K562 (cell line): ENCODE measurements at regions not wholly inside any gene's neighbourhood (a gene's known extent, or its start where the extent isn't known, plus 50 kb on each side); places are given as distances from the start of the nearest gene placed in this dataset.
A peak's percentile ranks its signal among the peaks of the same experiment; 100 is the strongest.

Source experiments
- CHD7 ChIP-seq: fragments of 200-600 bp; sonication (generic); IDR thresholded peaks from one replicate; pipeline ENCODE4 v1.6.1; 2012; ENCODE audit warnings: mild to moderate bottlenecking, low read depth, low read length, inconsistent platforms
- DIDO1 ChIP-seq: fragments of 450-650 bp; IDR thresholded peaks from 2 replicates; pipeline ENCODE4 v1.6.1; 2016; ENCODE audit warnings: low read depth, missing biosample characterization, missing genetic modification characterization
- FOXP1 ChIP-seq: sonication (generic); formaldehyde crosslinking; IDR thresholded peaks from 2 replicates; pipeline ENCODE4 v1.8.0; 2022; ENCODE audit warnings: mild to moderate bottlenecking, missing genetic modification reagents
- MEIS2 ChIP-seq: fragments of 450-650 bp; IDR thresholded peaks from 2 replicates; pipeline ENCODE4 v1.6.1; 2014; ENCODE audit warnings: mild to moderate bottlenecking; ENCODE audit not compliant: partially characterized antibody
- NFATC3 ChIP-seq: fragments of 450-650 bp; IDR thresholded peaks from 2 replicates; pipeline ENCODE4 v1.6.1; 2017; ENCODE audit warnings: mild to moderate bottlenecking
- SAFB2 ChIP-seq: fragments of 200-400 bp; formaldehyde crosslinking; IDR thresholded peaks from 2 replicates; pipeline ENCODE4 v1.6.1; 2018; ENCODE audit warnings: borderline replicate concordance, low read length, low read depth, moderate library complexity; ENCODE audit not compliant: severe bottlenecking
- SETDB1 ChIP-seq: IDR thresholded peaks from one replicate; pipeline ENCODE4 v1.6.1; 2012; ENCODE audit warnings: low read length, control low read depth, inconsistent platforms
- SMARCE1 ChIP-seq: fragments of 450-650 bp; IDR thresholded peaks from 2 replicates; pipeline ENCODE4 v1.7.1; 2016; ENCODE audit warnings: mild to moderate bottlenecking
- STAG1 ChIP-seq: sonication (generic); formaldehyde crosslinking; IDR thresholded peaks from 2 replicates; pipeline ENCODE4 v1.5.0; 2020; ENCODE audit warnings: missing genetic modification reagents, borderline replicate concordance
- SUPT5H ChIP-seq: fragments of 450-650 bp; IDR thresholded peaks from 2 replicates; pipeline ENCODE4 v1.6.1; 2016
- XRCC3 ChIP-seq: fragments of 450-650 bp; IDR thresholded peaks from 2 replicates; pipeline ENCODE4 v1.6.1; 2017; ENCODE audit warnings: mild to moderate bottlenecking, moderate library complexity
- ZNF695 ChIP-seq: fragments of 450-650 bp; formaldehyde crosslinking; IDR thresholded peaks from 2 replicates; pipeline ENCODE4 v1.4.0; 2020; ENCODE audit warnings: mild to moderate bottlenecking, moderate library complexity
- ZNF696 ChIP-seq: fragments of 250-450 bp; sonication (Bioruptor Pico); conservative IDR thresholded peaks from 2 replicates; pipeline ENCODE4 v1.4.0; 2020; ENCODE audit warnings: mild to moderate bottlenecking, moderate library complexity
- ZNF785 ChIP-seq: fragments of 250-450 bp; sonication (Bioruptor Pico); IDR thresholded peaks from 2 replicates; pipeline ENCODE4 v1.4.0; 2020; ENCODE audit warnings: mild to moderate bottlenecking
- TF ChIP-seq, protein P1 (sequence below): fragments of 250-450 bp; sonication (Bioruptor Pico); IDR thresholded peaks from 2 replicates; pipeline ENCODE4 v1.8.0; 2021; ENCODE audit warnings: moderate library complexity, mild to moderate bottlenecking, inconsistent platforms

- TF ChIP-seq CHD7 (no peak), ZNF785 (CRISPR knock-in tag) (no peak), NFATC3 (no peak), DIDO1 (no peak), XRCC3 (no peak), SMARCE1 (peak; percentile 94), FOXP1 (CRISPR knock-in tag) (no peak), SUPT5H (no peak; the same call in 1 of the 2 replicates), SAFB2 (no peak), STAG1 (no peak), ZNF695 (CRISPR knock-in tag) (no peak), SETDB1 (no peak), ZNF696 (CRISPR knock-in tag) (no peak), MEIS2 (no peak)
- TF ChIP-seq, protein P1, sequence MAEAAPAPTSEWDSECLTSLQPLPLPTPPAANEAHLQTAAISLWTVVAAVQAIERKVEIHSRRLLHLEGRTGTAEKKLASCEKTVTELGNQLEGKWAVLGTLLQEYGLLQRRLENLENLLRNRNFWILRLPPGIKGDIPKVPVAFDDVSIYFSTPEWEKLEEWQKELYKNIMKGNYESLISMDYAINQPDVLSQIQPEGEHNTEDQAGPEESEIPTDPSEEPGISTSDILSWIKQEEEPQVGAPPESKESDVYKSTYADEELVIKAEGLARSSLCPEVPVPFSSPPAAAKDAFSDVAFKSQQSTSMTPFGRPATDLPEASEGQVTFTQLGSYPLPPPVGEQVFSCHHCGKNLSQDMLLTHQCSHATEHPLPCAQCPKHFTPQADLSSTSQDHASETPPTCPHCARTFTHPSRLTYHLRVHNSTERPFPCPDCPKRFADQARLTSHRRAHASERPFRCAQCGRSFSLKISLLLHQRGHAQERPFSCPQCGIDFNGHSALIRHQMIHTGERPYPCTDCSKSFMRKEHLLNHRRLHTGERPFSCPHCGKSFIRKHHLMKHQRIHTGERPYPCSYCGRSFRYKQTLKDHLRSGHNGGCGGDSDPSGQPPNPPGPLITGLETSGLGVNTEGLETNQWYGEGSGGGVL (CRISPR knock-in tag): no peak
Measured at GRCh38 chr1:65538664-65539063, 118.2 kb downstream of the LEPR start (continued).
